ENCODE measurements at regions not wholly inside any gene's neighbourhood (a gene's known extent, or its start where the extent isn't known, plus 50 kb on each side); places are given as distances from the start of the nearest gene placed in this dataset.
"Not testable (repeated sequence)": the region's sequence is repeated elsewhere in the genome, so short reads cannot be mapped to it uniquely, and the experiment has no call there.

DNA sequence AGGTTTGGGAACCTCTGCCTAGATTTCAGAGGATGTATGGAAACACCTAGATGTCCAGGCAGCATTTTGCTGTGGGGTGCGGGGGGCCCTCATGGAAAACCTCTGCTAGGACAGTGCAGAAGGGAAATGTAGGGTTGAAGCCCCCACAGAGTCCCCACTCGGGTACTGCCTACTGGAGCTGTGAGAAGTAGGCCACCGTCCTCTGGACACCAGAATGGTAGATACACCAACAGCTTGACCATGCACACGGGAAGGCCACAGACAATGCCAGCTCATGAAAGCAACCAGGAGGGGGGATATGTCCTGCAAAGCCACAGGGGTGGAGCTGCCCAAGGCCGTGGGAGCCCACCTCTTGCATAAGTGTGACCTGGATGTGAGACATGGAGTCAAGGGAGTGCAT is 1336.5 kb downstream of the SPATA31A7 start:
- not testable (repeated sequence) for DNase-seq

DNA sequence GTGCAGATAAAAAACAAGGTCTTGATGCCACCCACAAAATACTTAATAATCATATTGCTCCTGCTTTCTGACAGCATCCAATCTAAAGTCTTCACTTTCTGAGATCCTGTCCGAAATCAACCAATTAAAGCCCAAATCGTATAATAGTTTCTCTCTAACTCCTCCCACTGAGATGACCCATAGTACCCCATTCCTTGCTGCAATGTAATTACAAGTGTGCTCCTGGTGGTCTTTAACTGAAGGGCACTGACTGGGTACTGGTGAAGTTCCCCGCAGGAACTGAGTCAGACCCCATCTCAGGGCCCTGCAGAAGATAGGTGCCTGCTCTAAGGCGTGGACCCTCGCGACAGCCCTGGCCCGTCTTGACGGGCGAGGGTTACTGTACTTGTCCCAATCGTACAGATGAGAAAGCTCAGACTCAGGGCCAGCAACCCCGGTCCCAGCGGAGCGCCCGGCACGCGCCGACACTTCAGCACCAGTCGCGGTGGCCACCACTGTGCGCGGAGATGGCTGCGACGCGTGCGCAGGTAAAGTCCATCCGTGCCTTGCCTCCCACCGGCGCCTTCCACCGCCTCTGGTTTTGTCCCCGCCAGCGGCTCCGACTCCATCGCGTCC is 1342.4 kb downstream of the SPATA31A7 start:
- not testable (repeated sequence) for DNase-seq

DNA sequence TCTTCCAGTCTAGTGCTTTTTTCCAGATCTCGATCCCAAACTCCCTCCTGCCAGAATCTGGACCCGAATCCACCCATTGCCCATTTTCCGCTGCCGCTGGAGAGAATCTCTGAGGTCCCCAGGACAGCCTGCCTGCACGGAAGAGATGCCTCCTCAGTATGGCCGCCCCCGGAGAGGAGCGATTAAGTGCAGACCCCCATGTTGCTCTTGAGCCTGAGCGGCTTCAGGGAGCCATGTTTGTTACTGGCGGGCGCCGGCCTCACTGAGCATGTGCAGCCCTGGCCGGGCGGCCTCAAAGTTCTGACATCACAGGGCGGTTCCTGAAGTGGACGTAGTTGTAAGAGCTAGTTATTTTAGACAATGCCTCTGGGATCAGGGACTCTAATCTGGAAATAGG is 1342.9 kb downstream of the SPATA31A7 start:
- peak; percentile 30 for DNase-seq

DNA sequence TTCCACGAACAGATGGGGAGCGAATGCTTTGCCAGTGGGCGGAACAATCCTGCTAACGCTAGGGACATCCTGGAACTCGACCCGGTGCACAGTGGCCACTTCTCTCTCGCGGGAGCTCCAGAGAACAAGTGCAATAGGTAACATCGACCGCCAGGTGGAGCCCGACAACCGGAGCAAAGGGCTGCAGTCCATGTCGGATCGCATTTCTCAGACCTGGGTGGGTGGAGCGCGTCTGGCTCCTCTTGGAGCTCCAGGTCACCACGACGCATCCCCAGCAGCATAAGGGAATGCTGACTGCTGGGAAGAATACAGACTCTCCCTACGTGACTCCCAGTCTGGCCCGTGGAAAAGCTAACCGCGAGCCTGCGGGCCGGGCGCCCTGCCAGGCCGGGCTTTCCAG is 1360.7 kb downstream of the SPATA31A7 start:
- DNase-seq = not testable (repeated sequence)

DNA sequence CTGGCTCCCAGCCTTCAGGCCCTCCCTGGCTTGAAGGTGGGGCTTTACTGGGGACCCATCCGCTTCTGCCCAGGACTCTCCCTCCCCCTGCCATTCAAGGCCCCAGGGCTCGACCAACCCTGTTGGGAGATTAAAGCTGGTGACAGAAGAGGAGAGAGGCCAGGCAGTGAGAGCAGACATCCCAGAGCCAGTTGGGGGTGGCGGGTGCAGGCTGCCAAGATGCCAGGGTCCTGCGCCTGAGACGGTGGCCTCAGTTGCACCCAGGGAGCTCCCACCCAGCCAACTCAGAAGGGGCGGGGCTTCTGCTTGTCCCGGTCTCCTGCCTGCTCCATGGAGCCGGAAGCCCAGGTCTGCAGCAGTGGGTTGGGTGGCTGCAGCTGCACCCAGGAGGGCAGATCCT is 1370.8 kb downstream of the SPATA31A7 start:
- DNase-seq = not testable (repeated sequence)

DNA sequence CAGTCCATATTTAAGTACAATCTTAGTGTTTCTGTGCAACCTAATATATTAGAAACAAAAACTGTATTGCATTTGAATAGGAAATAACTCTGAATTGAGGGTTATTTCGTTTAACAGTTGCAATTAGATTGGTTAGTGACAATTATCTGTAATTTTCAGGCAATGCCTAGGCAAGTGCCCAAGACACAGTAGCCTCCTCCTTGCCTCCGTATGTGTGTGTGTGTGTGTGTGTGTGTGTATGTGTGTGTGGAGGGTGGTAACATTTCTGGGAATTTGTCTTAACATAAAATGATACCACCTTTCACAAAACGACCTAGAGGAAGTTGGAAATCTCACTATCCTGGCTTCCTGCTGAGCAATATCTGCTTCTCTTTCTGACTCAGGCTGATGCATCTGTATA is 1375.3 kb downstream of the SPATA31A7 start:
- DNase-seq = peak; percentile 70

DNA sequence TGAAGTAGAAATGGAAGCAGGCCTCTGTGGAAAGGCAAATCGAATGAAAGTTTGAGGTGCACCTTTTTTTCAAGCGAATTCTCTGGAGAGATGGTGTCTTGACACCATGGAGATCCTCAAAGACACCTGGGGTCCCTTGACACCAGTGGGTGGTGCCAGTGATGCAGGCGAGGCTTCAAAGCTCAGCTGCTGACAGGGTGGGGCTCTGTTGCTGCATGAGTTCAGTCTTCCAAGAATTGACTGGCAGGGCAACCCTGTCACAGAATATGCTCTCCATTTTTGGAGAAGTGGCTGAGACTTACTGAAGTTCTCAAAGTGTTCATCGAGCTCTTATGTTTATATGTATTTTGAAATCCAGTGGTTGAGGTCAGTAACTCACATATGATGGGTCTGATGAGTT is 1376.6 kb downstream of the SPATA31A7 start:
- DNase-seq = not testable (repeated sequence)

DNA sequence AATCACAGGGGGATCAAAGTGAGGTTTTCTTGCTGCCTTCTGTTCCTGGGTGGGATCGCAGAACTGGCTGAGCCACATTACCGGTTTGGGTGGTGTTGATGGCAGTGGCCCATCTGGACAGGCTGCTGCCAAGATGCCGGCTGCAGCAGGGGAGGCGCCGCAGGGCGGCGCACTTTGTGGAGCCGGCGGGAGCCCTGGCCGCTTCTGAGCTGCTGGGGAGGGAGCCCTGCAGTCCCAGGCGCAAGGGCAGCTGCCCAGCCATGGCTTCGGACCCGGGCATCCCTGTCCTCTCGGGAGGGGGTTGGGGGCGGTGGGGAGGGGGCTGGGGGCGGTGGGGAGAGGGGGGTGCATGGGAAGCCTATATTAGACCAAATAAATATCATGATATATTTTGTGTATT is 1407.3 kb downstream of the SPATA31A7 start:
- not testable (repeated sequence) for DNase-seq

Measured in activated CD4-positive, alpha-beta T cell treated with anti-CD3 and anti-CD28 coated beads, Interleukin-10, Interleukin-2, amounts not matched to agents 100 ng/mL and 50 ng/mL, durations not matched to agents 16 hours and 8 hours (primary cell).